HG03558 (cell line): ENCODE measurements at regions not wholly inside any gene's neighbourhood (a gene's known extent, or its start where the extent isn't known, plus 50 kb on each side); places are given as distances from the start of the nearest gene placed in this dataset.
"Not testable (repeated sequence)": the region's sequence is repeated elsewhere in the genome, so short reads cannot be mapped to it uniquely, and the experiment has no call there.

Experiments used
- ATAC-seq: cut with Tn5 transposase; IDR thresholded peaks from one replicate; pipeline ENCODE4 v1.9.1; 2021; ENCODE audit warnings: moderate number of reproducible peaks; ENCODE audit not compliant: unreplicated experiment; ENCODE audit errors: extremely low read depth

GRCh38 chr13:56400774-56401173 lies 739.9 kb upstream of the PRR20A start:
- ATAC-seq, result no peak

GRCh38 chr13:56412856-56413255 lies 727.9 kb upstream of the PRR20A start:
- ATAC-seq, result no peak

GRCh38 chr13:56424246-56424645 lies 716.5 kb upstream of the PRR20A start:
- ATAC-seq, result no peak

GRCh38 chr13:56457535-56458190 lies 683.1 kb upstream of the PRR20A start:
- ATAC-seq, result no peak

- ATAC-seq, result no peak
These were observed 681.4 kb upstream of the PRR20A start for GRCh38 chr13:56459286-56459685.

- no peak for ATAC-seq
These were observed 639.0 kb upstream of the PRR20A start for GRCh38 chr13:56501750-56502149.

GRCh38 chr13:56510836-56511235 lies 629.9 kb upstream of the PRR20A start:
- no peak for ATAC-seq

- ATAC-seq, result not testable (repeated sequence)
These were observed 628.4 kb upstream of the PRR20A start for GRCh38 chr13:56512336-56512735.

GRCh38 chr13:56515441-56515840 lies 625.3 kb upstream of the PRR20A start:
- no peak for ATAC-seq

GRCh38 chr13:56528040-56528790 lies 612.5 kb upstream of the PRR20A start:
- ATAC-seq, result no peak

GRCh38 chr13:56530096-56530495 lies 610.6 kb upstream of the PRR20A start:
- no peak for ATAC-seq

GRCh38 chr13:56547921-56548320 lies 592.8 kb upstream of the PRR20A start:
- ATAC-seq, result not testable (repeated sequence)

- no peak for ATAC-seq
These were observed 581.9 kb upstream of the PRR20A start for GRCh38 chr13:56558698-56559320.

GRCh38 chr13:56561327-56561726 lies 579.4 kb upstream of the PRR20A start:
- ATAC-seq, result no peak

GRCh38 chr13:56563663-56564062 lies 577.1 kb upstream of the PRR20A start:
- ATAC-seq, result no peak

GRCh38 chr13:56586976-56587375 lies 553.7 kb upstream of the PRR20A start:
- ATAC-seq, result no peak

GRCh38 chr13:56615572-56615971 lies 525.1 kb upstream of the PRR20A start:
- ATAC-seq, result no peak

- no peak for ATAC-seq
These were observed 517.9 kb upstream of the PRR20A start for GRCh38 chr13:56622840-56623239.

GRCh38 chr13:56628886-56629285 lies 511.8 kb upstream of the PRR20A start:
- not testable (repeated sequence) for ATAC-seq

- ATAC-seq, result not testable (repeated sequence)
These were observed 509.7 kb upstream of the PRR20A start for GRCh38 chr13:56631060-56631459.

- no peak for ATAC-seq
These were observed 487.7 kb upstream of the PRR20A start for GRCh38 chr13:56653043-56653442.
